ENCODE measurements at regions not wholly inside any gene's neighbourhood (a gene's known extent, or its start where the extent isn't known, plus 50 kb on each side); places are given as distances from the start of the nearest gene placed in this dataset.

- no peaks in the 10 kb centered on the region for H3K79me2 ChIP-seq (ENCODE audit: control insufficient read depth, insufficient read depth, low read length)
- no peaks in the 10 kb centered on the region for H3K27me3 ChIP-seq (replicated peaks in 1 of 2; ENCODE audit: control insufficient read depth in 2 of 2, insufficient read depth in 2 of 2, low read length in 1 of 2)
- in situ Hi-C loops (cut with MboI) (no loop called here), intact Hi-C loops (cut with micrococcal nuclease; ENCODE audit: unreplicated experiment) (no loop called here)
- no peak overlapping the region for H2AFZ ChIP-seq (ENCODE audit: control insufficient read depth, low read depth, low read length)
- no TSS peak for BruUV-seq (replicated peaks)
- CTCF ChIA-PET = interaction anchor here (0.6 kb wide), 1 partner anchor 41 kb away, joined by 4 read pairs; no protein-coding TSS in a partner anchor
- TF ChIP-seq ZSCAN29 (IDR thresholded peaks at IDR 0.05) (no peak), NRF1 (conservative IDR thresholded peaks at IDR 0.05; ENCODE audit: low read depth, low read length) (no peak), POLR2A (IDR thresholded peaks at IDR 0.05; ENCODE audit: low read depth, low read length) (no peak), BMI1 (IDR thresholded peaks at IDR 0.05; ENCODE audit: borderline replicate concordance) (no peak), KLF5 (IDR thresholded peaks at IDR 0.05; ENCODE audit: partially characterized antibody) (no peak), HCFC1 (IDR thresholded peaks at IDR 0.05; ENCODE audit: low read length) (no peak), FOXK2 (IDR thresholded peaks at IDR 0.05) (no peak), EGR1 (IDR thresholded peaks at IDR 0.05; ENCODE audit: borderline replicate concordance in 1 of 2, low read depth in 2 of 2, low read length in 2 of 2) (no peak)
- H3K36me3 ChIP-seq (ENCODE audit: control insufficient read depth in 2 of 2, insufficient read depth in 2 of 2, low read length in 1 of 2) = no peaks in the 10 kb centered on the region
- no peaks in the 10 kb centered on the region for H3K4me1 ChIP-seq (ENCODE audit: control insufficient read depth, insufficient read depth, low read length)
- no peaks in the 10 kb centered on the region for H4K20me1 ChIP-seq (ENCODE audit: control insufficient read depth, insufficient read depth)
- H3K4me3 ChIP-seq = no peak overlapping the region
- no peak overlapping the region for H3K4me2 ChIP-seq (ENCODE audit: control insufficient read depth, insufficient read depth)
- RAD21 ChIA-PET (ENCODE audit: unreplicated experiment) = no interaction called here
- ATAC-seq (no peak), FAIRE-seq (no peak), DNase-seq (ENCODE audit: low read depth, low spot score) (no peak)
- SMC1A ChIA-PET (ENCODE audit: uncharacterized antibody, unreplicated experiment) = no interaction called here
- 0% methylated on average over 3 of the region's 3 CpGs for WGBS (ENCODE audit: insufficient coverage, insufficient replicate concordance, low lambda C conversion rate, missing lambda C conversion rate)
- H3K9me3 ChIP-seq (replicated peaks; ENCODE audit: control insufficient read depth, insufficient read depth, low read length) = no peaks in the 10 kb centered on the region
- no peak overlapping the region for H3K27ac ChIP-seq (ENCODE audit: control insufficient read depth, insufficient read depth)
- POLR2A ChIA-PET = no interaction called here
- H3K9ac ChIP-seq (ENCODE audit: control insufficient read depth, insufficient read depth, low read length) = no peak overlapping the region
These were observed 515.8 kb downstream of the SUCLG1 start for GRCh38 chr2:83943265-83943664.

GRCh38 chr2:83941886-83942285, 517.2 kb downstream of the SUCLG1 start:
- Histone ChIP-seq H3K9me3 (replicated peaks; ENCODE audit: control insufficient read depth, insufficient read depth, low read length) (no peaks in the 10 kb centered on the region), H3K36me3 (ENCODE audit: control insufficient read depth in 2 of 2, insufficient read depth in 2 of 2, low read length in 1 of 2) (no peaks in the 10 kb centered on the region), H3K27me3 (replicated peaks in 1 of 2; ENCODE audit: control insufficient read depth in 2 of 2, insufficient read depth in 2 of 2, low read length in 1 of 2) (no peaks in the 10 kb centered on the region), H2AFZ (ENCODE audit: control insufficient read depth, low read depth, low read length) (no peak overlapping the region), H3K4me1 (ENCODE audit: control insufficient read depth, insufficient read depth, low read length) (no peaks in the 10 kb centered on the region), H3K9ac (ENCODE audit: control insufficient read depth, insufficient read depth, low read length) (no peak overlapping the region), H3K27ac (ENCODE audit: control insufficient read depth, insufficient read depth) (no peak overlapping the region), H3K4me2 (ENCODE audit: control insufficient read depth, insufficient read depth) (no peak overlapping the region), H3K79me2 (ENCODE audit: control insufficient read depth, insufficient read depth, low read length) (no peaks in the 10 kb centered on the region), H3K4me3 (no peak overlapping the region), H4K20me1 (ENCODE audit: control insufficient read depth, insufficient read depth) (no peaks in the 10 kb centered on the region)
- ChIA-PET CTCF (no interaction called here), SMC1A (ENCODE audit: uncharacterized antibody, unreplicated experiment) (no interaction called here), POLR2A (no interaction called here), RAD21 (ENCODE audit: unreplicated experiment) (no interaction called here)
- no peak for TF ChIP-seq CREB1 (IDR thresholded peaks at IDR 0.05; ENCODE audit: low read depth)
- TF ChIP-seq JUND (IDR thresholded peaks at IDR 0.05; ENCODE audit: low read depth, low read length) = no peak
- no peak for TF ChIP-seq PBX3 (IDR thresholded peaks at IDR 0.05; ENCODE audit: insufficient replicate concordance, low read depth, low read length)
- no peak for TF ChIP-seq TCF7 (IDR thresholded peaks at IDR 0.05; ENCODE audit: borderline replicate concordance)
- TF ChIP-seq SIX5 (IDR thresholded peaks at IDR 0.05; ENCODE audit: low read depth, low read length, severe bottlenecking) = no peak
- no peak for TF ChIP-seq TBL1XR1 (IDR thresholded peaks at IDR 0.05; ENCODE audit: low read depth, low read length)
- TF ChIP-seq CBX5 (IDR thresholded peaks at IDR 0.05; ENCODE audit: low read depth) = no peak
- no peak for TF ChIP-seq E2F4 (IDR thresholded peaks at IDR 0.05; ENCODE audit: low read depth, low read length)
- intact Hi-C loops (cut with micrococcal nuclease; ENCODE audit: unreplicated experiment) = no loop called here
- no TSS peak for BruUV-seq (replicated peaks)
- in situ Hi-C loops (cut with MboI) = no loop called here
- DNase-seq (ENCODE audit: low read depth, low spot score) (no peak), ATAC-seq (no peak), FAIRE-seq (no peak)
- 45% methylated on average over 5 of the region's 5 CpGs for WGBS (ENCODE audit: insufficient coverage, insufficient replicate concordance, low lambda C conversion rate, missing lambda C conversion rate)
